K562 (cell line): ENCODE measurements at regions not wholly inside any gene's neighbourhood (a gene's known extent, or its start where the extent isn't known, plus 50 kb on each side); places are given as distances from the start of the nearest gene placed in this dataset.

Experiments used
- ATAC-seq: fragments of 200-7000 bp; cut with Tn5 transposase; 3 replicates; pipeline ENCODE4 v1.9.1; 2020; ENCODE audit warnings: moderate library complexity
- BruUV-seq: library from RNA; stranded (reverse); fragments of 400-500 nt; replicated peaks from 2 replicates; lab custom pipeline; 2021; lab: Mats Ljungman, UMichigan
- CTCF ChIA-PET: fragments of 300-600 bp; formaldehyde crosslinking; extraction: SDS; loops from one replicate; lab custom pipeline; 2021; ENCODE audit warnings: low intra/inter-chr PET ratio; lab: Yijun Ruan, JAX
- POLR2A ChIA-PET: fragments of 300-600, 350-650 bp; sonication (Branson Sonifier 250); formaldehyde crosslinking; extraction: SDS; loops from one replicate; lab custom pipeline; 2021; ENCODE audit warnings: antibody characterized with exemption, inconsistent platforms; lab: Yijun Ruan, JAX
- DNase-seq, 4 experiments: peaks; one replicate each; pipeline versions ENCODE4 v3.0.0 to v3.0.0-alpha.2; 2011 to 2018; ENCODE audit warnings: low spot score in 3 of 4, mixed read lengths in 3 of 4; ENCODE audit errors: extremely low read depth in 1 of 4
- FAIRE-seq: peaks from 2 replicates; lab custom pipeline; 2011; peaks lifted over from hg19 to GRCh38; lab: Jason Lieb, UNC
- H2AFZ ChIP-seq: 2 replicates; pipeline ENCODE4 v1.6.0; 2011; ENCODE audit warnings: low read depth, low read length, control low read depth, inconsistent platforms
- H3K27ac ChIP-seq: fragments of 200-600 bp; 3 replicates; pipeline ENCODE4 v1.8.0; 2011; ENCODE audit warnings: low read depth, mild to moderate bottlenecking, control low read depth, inconsistent platforms, low read length, moderate library complexity, mixed read lengths; ENCODE audit errors: extremely low read depth
- H3K27me3 ChIP-seq, 2 experiments: fragments of 300-600 bp in 1 of 2; 2 replicates in 1 of 2; 3 replicates in 1 of 2; pipeline versions ENCODE4 v1.6.0 to v1.8.0; 2011; ENCODE audit warnings: inconsistent platforms in 2 of 2, low read length in 2 of 2, mild to moderate bottlenecking in 1 of 2, mixed read lengths in 1 of 2, moderate library complexity in 1 of 2; ENCODE audit not compliant: control insufficient read depth in 2 of 2, insufficient read depth in 2 of 2
- H3K36me3 ChIP-seq: fragments of 300-600 bp; 3 replicates; pipeline ENCODE4 v1.8.0; 2011; ENCODE audit warnings: mild to moderate bottlenecking, low read length, inconsistent platforms; ENCODE audit not compliant: control insufficient read depth, insufficient read depth
- H3K4me1 ChIP-seq, 2 experiments: fragments of 200-600 bp in 1 of 2; replicated peaks in 1 of 2; 2 replicates in 1 of 2; 3 replicates in 1 of 2; pipeline versions ENCODE4 v1.5.1 to v1.8.0; 2011; ENCODE audit warnings: inconsistent platforms in 2 of 2, low read length in 2 of 2, mild to moderate bottlenecking in 1 of 2, mixed read lengths in 1 of 2, moderate library complexity in 1 of 2; ENCODE audit not compliant: control insufficient read depth in 2 of 2, insufficient read depth in 2 of 2
- H3K4me2 ChIP-seq: 2 replicates; pipeline ENCODE4 v1.6.1; 2011; ENCODE audit warnings: low read length, control low read depth, inconsistent platforms, mixed read lengths; ENCODE audit not compliant: insufficient read depth
- H3K4me3 ChIP-seq: fragments of 200-600 bp; sonication (generic), shearing (Covaris generic); 2 replicates; pipeline ENCODE4 v1.5.1; 2016; ENCODE audit warnings: control low read depth, inconsistent platforms
- H3K79me2 ChIP-seq: fragments of 200-600 bp; 3 replicates; pipeline ENCODE4 v1.8.0; 2011; ENCODE audit warnings: low read length, inconsistent platforms; ENCODE audit not compliant: control insufficient read depth, insufficient read depth
- H3K9ac ChIP-seq, 2 experiments: 2 replicates each; pipeline versions ENCODE4 v1.6.0 to v1.6.1; 2011; ENCODE audit warnings: low read depth in 2 of 2, low read length in 2 of 2, control low read depth in 1 of 2, inconsistent platforms in 1 of 2, mild to moderate bottlenecking in 1 of 2, mixed read lengths in 1 of 2; ENCODE audit not compliant: insufficient read depth in 1 of 2
- H3K9me1 ChIP-seq: one replicate; pipeline ENCODE4 v1.6.0; 2011; ENCODE audit warnings: inconsistent platforms, mild to moderate bottlenecking, low read length, moderate library complexity; ENCODE audit not compliant: control insufficient read depth, insufficient read depth
- H3K9me3 ChIP-seq: replicated peaks from 2 replicates; pipeline ENCODE4 v1.5.1; 2011; ENCODE audit warnings: low read depth, low read length, inconsistent platforms; ENCODE audit not compliant: control insufficient read depth, insufficient read depth
- H4K20me1 ChIP-seq: replicated peaks from 2 replicates; pipeline ENCODE4 v1.6.1; 2011; ENCODE audit warnings: low read length, inconsistent platforms, mixed read lengths; ENCODE audit not compliant: control insufficient read depth, insufficient read depth
- CSDE1 ChIP-seq, 2 experiments: fragments of 450-650 bp; IDR thresholded peaks; 2 replicates each; pipeline ENCODE4 v1.6.1; 2016; ENCODE audit warnings: mild to moderate bottlenecking in 1 of 2
- GABPB2 ChIP-seq: fragments of 250-450 bp; sonication (Bioruptor Pico); conservative IDR thresholded peaks from 2 replicates; pipeline ENCODE4 v1.5.1; 2021; ENCODE audit warnings: mild to moderate bottlenecking
- IRF2 ChIP-seq: sonication (generic); formaldehyde crosslinking; IDR thresholded peaks from 2 replicates; pipeline ENCODE4 v1.8.1; 2022; ENCODE audit warnings: mild to moderate bottlenecking, missing genetic modification reagents
- KAT7 ChIP-seq: sonication (generic); formaldehyde crosslinking; IDR thresholded peaks from 2 replicates; pipeline ENCODE4 v1.8.0; 2022; ENCODE audit warnings: missing genetic modification reagents, mild to moderate bottlenecking, borderline replicate concordance
- NFYB ChIP-seq: IDR thresholded peaks from 2 replicates; pipeline ENCODE4 v1.6.1; 2011; ENCODE audit warnings: mild to moderate bottlenecking, moderate library complexity; ENCODE audit not compliant: insufficient read length; ENCODE audit errors: extremely low read depth
- POLR2B ChIP-seq: fragments of 450-650 bp; IDR thresholded peaks from 2 replicates; pipeline ENCODE4 v1.6.1; 2018; ENCODE audit warnings: low read depth; ENCODE audit not compliant: partially characterized antibody
- XRCC5 ChIP-seq: fragments of 200-400 bp; formaldehyde crosslinking; IDR thresholded peaks from 2 replicates; pipeline ENCODE4 v1.6.1; 2017; ENCODE audit warnings: low read depth, mild to moderate bottlenecking, low read length
- ZFP1 ChIP-seq: fragments of 450-650 bp; formaldehyde crosslinking; IDR thresholded peaks from 2 replicates; pipeline ENCODE4 v1.4.0; 2020; ENCODE audit warnings: mild to moderate bottlenecking, mixed read lengths
- ZNF133 ChIP-seq: fragments of 250-450 bp; sonication (Bioruptor Pico); IDR thresholded peaks from 2 replicates; pipeline ENCODE4 v1.4.0; 2020; ENCODE audit warnings: mild to moderate bottlenecking
- ZNF24 ChIP-seq: fragments of 450-650 bp; IDR thresholded peaks from 2 replicates; pipeline ENCODE4 v1.6.1; 2016
- WGBS: fragments of 100-300 bp; shearing (Covaris generic); methylation state at CpG from one replicate; pipeline ENCODE4 v1.1.6; 2016; ENCODE audit warnings: low coverage, mixed read lengths; ENCODE audit not compliant: insufficient coverage; ENCODE audit errors: missing lambda C conversion rate; 5-methylcytosine and 5-hydroxymethylcytosine counted together
- in situ Hi-C: fragments of 300-500 bp; cut with MboI; formaldehyde crosslinking; loops from 4 replicates; pipeline ENCODE4 v1.15.0; 2018; ENCODE audit warnings: inconsistent platforms, mixed read lengths
- intact Hi-C: fragments of 100-400 bp; cut with micrococcal nuclease; formaldehyde crosslinking; loops from 2 replicates; pipeline ENCODE4 v1.14.2; 2022
- TF ChIP-seq, protein P1 (sequence below): sonication (generic); formaldehyde crosslinking; IDR thresholded peaks from 2 replicates; pipeline ENCODE4 v1.8.0; 2023; ENCODE audit warnings: mild to moderate bottlenecking, missing genetic modification reagents

GRCh38 chr11:69213964-69214363, 58.2 kb downstream of the SMIM38 start:
- H3K9me1 ChIP-seq: no peaks in the 10 kb centered on the region

More at GRCh38 chr11:69213964-69214363, 58.2 kb downstream of the SMIM38 start:
- Histone ChIP-seq H3K27me3 (peaks cover 0 to 37% of the 10 kb centered on the region in 2 experiments; a peak in 3 of 5 replicates), H3K4me2 (no peak overlapping the region), H3K9me3 (no peaks in the 10 kb centered on the region), H3K27ac (no peak overlapping the region), H2AFZ (no peak overlapping the region), H3K36me3 (no peaks in the 10 kb centered on the region), H3K79me2 (no peaks in the 10 kb centered on the region), H3K9ac (no peak overlapping the region), H3K4me1 (peaks cover 14 to 24% of the 10 kb centered on the region in 2 experiments), H3K4me3 (no peak overlapping the region), H4K20me1 (peaks cover 5% of the 10 kb centered on the region; the same call in 1 of the 2 replicates)
- in situ Hi-C loops (no loop called here), intact Hi-C loops (loop anchor here (10.0 kb wide), 1 partner anchor 79 kb away; no protein-coding TSS in a partner anchor)
- no peak for TF ChIP-seq KAT7 (CRISPR knock-in tag)
- TF ChIP-seq IRF2 (CRISPR knock-in tag): no peak
- TF ChIP-seq NFYB: no peak
- TF ChIP-seq XRCC5: no peak
- no peak for TF ChIP-seq GABPB2
- TF ChIP-seq ZNF24: no peak
- TF ChIP-seq CSDE1 (IDR thresholded peaks at IDR 0.05): no peak
- no peak for TF ChIP-seq ZFP1 (CRISPR knock-in tag)
- TF ChIP-seq ZNF133 (CRISPR knock-in tag): no peak
- TF ChIP-seq, protein P1, sequence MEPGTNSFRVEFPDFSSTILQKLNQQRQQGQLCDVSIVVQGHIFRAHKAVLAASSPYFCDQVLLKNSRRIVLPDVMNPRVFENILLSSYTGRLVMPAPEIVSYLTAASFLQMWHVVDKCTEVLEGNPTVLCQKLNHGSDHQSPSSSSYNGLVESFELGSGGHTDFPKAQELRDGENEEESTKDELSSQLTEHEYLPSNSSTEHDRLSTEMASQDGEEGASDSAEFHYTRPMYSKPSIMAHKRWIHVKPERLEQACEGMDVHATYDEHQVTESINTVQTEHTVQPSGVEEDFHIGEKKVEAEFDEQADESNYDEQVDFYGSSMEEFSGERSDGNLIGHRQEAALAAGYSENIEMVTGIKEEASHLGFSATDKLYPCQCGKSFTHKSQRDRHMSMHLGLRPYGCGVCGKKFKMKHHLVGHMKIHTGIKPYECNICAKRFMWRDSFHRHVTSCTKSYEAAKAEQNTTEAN (CRISPR knock-in tag): no peak
- no peak for TF ChIP-seq POLR2B
- DNase-seq: no peak
- BruUV-seq: no TSS peak
- CTCF ChIA-PET: no interaction called here
- WGBS: 0% methylated on average over 1 of the region's 1 CpG
- no peak for FAIRE-seq
- POLR2A ChIA-PET: interaction anchor here (0.6 to 1.1 kb wide), 2 partner anchors 28 to 297 kb away, joined by 3 read pairs; no protein-coding TSS in a partner anchor
- no peak for ATAC-seq
